ENCODE measurements at regions not wholly inside any gene's neighbourhood (a gene's known extent, or its start where the extent isn't known, plus 50 kb on each side); places are given as distances from the start of the nearest gene placed in this dataset.

- no peak overlapping the region for H3K56ac ChIP-seq (replicated peaks; ENCODE audit: insufficient read length, low read depth, low read length)
- no peaks in the 10 kb centered on the region for H3K4me1 ChIP-seq (replicated peaks in 1 of 4; ENCODE audit: control insufficient read depth in 3 of 4, insufficient read depth in 4 of 4, low read length in 3 of 4)
- H3K23me2 ChIP-seq (ENCODE audit: low read depth, low read length) = no peaks in the 10 kb centered on the region
- H2BK12ac ChIP-seq (ENCODE audit: low read depth, low read length) = no peak overlapping the region
- H3K27me3 ChIP-seq (replicated peaks in 1 of 4; ENCODE audit: control insufficient read depth in 3 of 4, extremely low read depth in 1 of 4, insufficient read depth in 3 of 4, low read length in 3 of 4) = no peaks in the 10 kb centered on the region
- no peaks in the 10 kb centered on the region for H4K20me1 ChIP-seq (replicated peaks in 1 of 2; ENCODE audit: control insufficient read depth in 1 of 2, insufficient read depth in 2 of 2, low read length in 2 of 2)
- H3K27ac ChIP-seq (ENCODE audit: low read depth, low read length) = no peak overlapping the region
- H3K4me2 ChIP-seq (ENCODE audit: insufficient read depth in 1 of 2, low read depth in 2 of 2, low read length in 2 of 2) = no peak overlapping the region
- no peak overlapping the region for H2AFZ ChIP-seq (ENCODE audit: low read length)
- ChIA-PET POLR2A (ENCODE audit: partially characterized antibody) (no interaction called here), CTCF (ENCODE audit: partially characterized antibody) (interaction anchor here (0.6 kb wide), 1 partner anchor 11 kb away, joined by 3 read pairs; no protein-coding TSS in a partner anchor)
- no peak overlapping the region for H3K4me3 ChIP-seq (ENCODE audit: extremely low read depth in 1 of 4, insufficient read depth in 2 of 4, low read depth in 3 of 4, low read length in 4 of 4)
- WGBS, 2 experiments (ENCODE audit: extremely low coverage in 1 of 2, insufficient coverage in 1 of 2, insufficient read length in 1 of 2, insufficient replicate concordance in 2 of 2, low coverage in 1 of 2, low lambda C conversion rate in 2 of 2, missing lambda C conversion rate in 1 of 2) = 94% methylated on average over 2 of the region's 2 CpGs; no CpG with 5 or more reads in 1 of the 2 experiments
- DNase-seq (ENCODE audit: low read depth in 1 of 2, low spot score in 2 of 2) (no peak), FAIRE-seq (no peak)
- no peak overlapping the region for H2AK5ac ChIP-seq (ENCODE audit: low read depth, low read length)
- H4K5ac ChIP-seq (ENCODE audit: insufficient read length, low read depth, low read length) = no peak overlapping the region
- no peak overlapping the region for H2BK5ac ChIP-seq (ENCODE audit: low read depth, low read length)
- H3K79me1 ChIP-seq (ENCODE audit: low read depth, low read length) = no peaks in the 10 kb centered on the region
- TF ChIP-seq YY1 (IDR thresholded peaks at IDR 0.05; ENCODE audit: low read depth, low read length) (no peak), POU5F1 (IDR thresholded peaks at IDR 0.05; ENCODE audit: low read depth, low read length) (no peak), CTBP2 (IDR thresholded peaks at IDR 0.05; ENCODE audit: borderline replicate concordance, insufficient read depth, insufficient read length, low read length) (no peak), ATF2 (IDR thresholded peaks at IDR 0.05; ENCODE audit: low read length) (no peak), SP2 (IDR thresholded peaks at IDR 0.05; ENCODE audit: low read length) (no peak), RNF2 (IDR thresholded peaks at IDR 0.05; ENCODE audit: borderline replicate concordance, low read depth, low read length, missing control alignments, poor library complexity, severe bottlenecking) (no peak), CBX8 (IDR thresholded peaks at IDR 0.05; ENCODE audit: borderline replicate concordance, low read depth, low read length) (no peak)
- TF ChIP-seq, protein P1, sequence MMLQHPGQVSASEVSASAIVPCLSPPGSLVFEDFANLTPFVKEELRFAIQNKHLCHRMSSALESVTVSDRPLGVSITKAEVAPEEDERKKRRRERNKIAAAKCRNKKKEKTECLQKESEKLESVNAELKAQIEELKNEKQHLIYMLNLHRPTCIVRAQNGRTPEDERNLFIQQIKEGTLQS (IDR thresholded peaks at IDR 0.05; ENCODE audit: insufficient read depth, low read depth, low read length) = no peak
- no peak overlapping the region for H3K14ac ChIP-seq (ENCODE audit: insufficient read length)
- no peak overlapping the region for H2BK15ac ChIP-seq (ENCODE audit: low read length)
- no peak overlapping the region for H4K91ac ChIP-seq (replicated peaks; ENCODE audit: insufficient read length, low read length)
- no peak overlapping the region for H3K23ac ChIP-seq (ENCODE audit: insufficient read length)
- H3K79me2 ChIP-seq (ENCODE audit: control insufficient read depth in 1 of 2, insufficient read depth in 2 of 2, low read length in 2 of 2) = no peaks in the 10 kb centered on the region
- H3K18ac ChIP-seq (ENCODE audit: extremely low read depth, low read length) = no peak overlapping the region
- H3K4ac ChIP-seq (replicated peaks; ENCODE audit: insufficient read length, low read depth, low read length) = no peak overlapping the region
- H3K9ac ChIP-seq (replicated peaks in 1 of 4; ENCODE audit: extremely low read depth in 1 of 4, low read depth in 3 of 4, low read length in 3 of 4) = no peak overlapping the region
- H2BK120ac ChIP-seq (replicated peaks; ENCODE audit: low read depth, low read length) = no peak overlapping the region
- no peak overlapping the region for H2BK20ac ChIP-seq (ENCODE audit: low read length)
- H3K36me3 ChIP-seq (ENCODE audit: control insufficient read depth in 2 of 4, insufficient read depth in 4 of 4, low read length in 3 of 4) = no peaks in the 10 kb centered on the region
- H3K9me3 ChIP-seq (ENCODE audit: insufficient read depth in 2 of 2, low read depth in 1 of 2, low read length in 1 of 2) = no peaks in the 10 kb centered on the region
- no peak overlapping the region for H4K8ac ChIP-seq (ENCODE audit: extremely low read depth, insufficient read depth, low read length)
Observed at GRCh38 chr7:51930834-51931233, 614.2 kb upstream of the COBL start.

All from H1 (cell line).